T-helper 17 cell (primary cell): ENCODE measurements at regions not wholly inside any gene's neighbourhood (a gene's known extent, or its start where the extent isn't known, plus 50 kb on each side); places are given as distances from the start of the nearest gene placed in this dataset.

Source experiments
- ATAC-seq: fragments of 150-1000 bp; cut with Tn5 transposase; 2 replicates; pipeline ENCODE4 v1.10.0; 2021; ENCODE audit warnings: mild to moderate bottlenecking, moderate library complexity
- DNase-seq, 3 donors: peaks; one replicate each; pipeline versions ENCODE4 v3.0.0 to v3.0.0-alpha.2; 2020 to 2021
- H3K9me3 ChIP-seq: one replicate; pipeline ENCODE4 v1.7.0; 2013; ENCODE audit warnings: low read length, mild to moderate bottlenecking; ENCODE audit not compliant: control insufficient read depth, poor library complexity, severe bottlenecking
- H3K27ac Mint-ChIP-seq: one replicate; pipeline ENCODE4 v1.8.0; 2022; ENCODE audit warnings: mild to moderate bottlenecking, moderate library complexity, mixed read lengths
- H3K27me3 Mint-ChIP-seq: one replicate; pipeline ENCODE4 v1.8.0; 2022; ENCODE audit warnings: mixed read lengths
- H3K36me3 Mint-ChIP-seq: one replicate; pipeline ENCODE4 v1.8.0; 2022; ENCODE audit warnings: low read depth, mixed read lengths
- H3K4me1 Mint-ChIP-seq: one replicate; pipeline ENCODE4 v1.8.0; 2022; ENCODE audit warnings: mild to moderate bottlenecking, mixed read lengths
- H3K4me3 Mint-ChIP-seq: one replicate; pipeline ENCODE4 v1.8.0; 2022; ENCODE audit warnings: mild to moderate bottlenecking, moderate library complexity, mixed read lengths

DNA sequence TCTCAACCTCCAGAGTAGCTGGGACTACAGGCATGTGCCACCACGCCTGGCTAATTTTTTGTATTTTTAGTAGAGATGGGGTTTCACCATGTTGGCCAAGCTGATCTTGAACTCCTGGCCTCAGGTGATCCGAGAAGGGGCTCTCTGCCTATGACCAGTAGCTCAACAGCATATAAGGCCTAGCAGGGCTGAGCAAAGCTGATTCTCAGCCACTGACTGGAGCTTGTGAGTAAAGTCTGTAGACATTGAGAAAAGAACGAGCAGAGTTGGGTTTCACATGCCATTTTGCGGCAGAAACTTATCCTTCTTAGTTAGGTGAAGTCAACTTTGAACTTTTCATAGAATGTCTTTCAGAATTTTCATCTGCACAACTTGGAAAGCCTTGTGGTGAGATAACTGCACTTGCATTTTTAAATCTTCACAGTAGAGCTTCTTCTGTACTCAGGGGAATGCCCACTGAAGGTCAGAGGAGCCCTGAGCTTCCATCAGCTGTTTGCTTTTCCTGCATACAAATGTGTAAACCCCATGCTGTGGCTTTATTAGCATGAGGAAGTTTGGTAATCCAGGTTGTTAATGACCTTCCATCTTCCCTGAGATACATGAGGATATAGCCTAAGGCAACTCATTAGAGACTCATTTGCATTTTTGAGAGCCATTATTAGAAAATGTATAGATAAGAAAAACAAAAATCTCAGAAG lies 602.4 kb downstream of the METTL4 start:
- Mint-ChIP-seq H3K27ac (no peak overlapping the region), H3K27me3 (no peaks in the 10 kb centered on the region), H3K36me3 (no peaks in the 10 kb centered on the region), H3K4me3 (no peak overlapping the region), H3K4me1 (no peaks in the 10 kb centered on the region)
- DNase-seq = no peak
- H3K9me3 ChIP-seq = no peaks in the 10 kb centered on the region
- no peak for ATAC-seq

DNA sequence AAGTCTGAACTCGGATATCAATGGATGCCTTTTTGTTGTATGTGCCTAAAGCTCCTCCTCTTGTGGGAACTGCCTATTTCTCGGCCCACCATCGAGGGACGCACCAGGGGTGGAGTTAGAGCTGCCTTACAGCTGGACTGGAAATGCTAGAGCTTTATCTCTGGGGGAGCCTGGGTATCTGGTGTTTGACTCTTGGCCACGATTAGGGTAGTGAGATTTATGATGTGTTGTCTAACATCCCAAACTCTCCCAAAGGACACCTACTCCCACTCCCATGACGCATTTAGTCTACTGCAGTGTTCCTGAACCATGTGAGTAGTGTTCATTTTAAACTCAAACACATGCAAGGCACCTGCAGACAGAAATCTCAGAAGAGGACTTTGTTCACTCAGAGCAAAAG lies 594.8 kb downstream of the METTL4 start:
- no peaks in the 10 kb centered on the region for H3K36me3 Mint-ChIP-seq
- no peak for ATAC-seq
- H3K4me3 Mint-ChIP-seq = no peak overlapping the region
- H3K9me3 ChIP-seq = no peaks in the 10 kb centered on the region
- no peak for DNase-seq
- H3K27me3 Mint-ChIP-seq = no peaks in the 10 kb centered on the region
- no peaks in the 10 kb centered on the region for H3K4me1 Mint-ChIP-seq
- H3K27ac Mint-ChIP-seq = no peak overlapping the region

DNA sequence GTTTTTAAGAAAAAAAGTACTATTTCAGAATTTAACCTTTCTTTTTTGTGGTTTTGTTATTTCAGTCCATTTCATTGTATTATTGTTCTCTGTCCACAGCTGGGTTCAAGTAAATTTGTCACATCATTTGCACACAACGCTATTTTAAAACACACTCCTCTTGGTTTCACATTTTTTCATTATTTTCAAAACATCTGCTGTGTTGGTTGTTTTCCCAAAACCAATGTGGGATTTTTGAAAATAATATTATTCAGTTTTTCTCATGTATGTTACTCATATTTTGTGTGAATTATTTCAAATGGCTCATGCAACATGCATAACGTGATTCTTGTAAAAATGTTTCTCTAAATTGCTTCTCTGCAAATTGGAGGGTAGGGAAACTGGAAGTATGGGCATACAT lies 589.2 kb downstream of the METTL4 start:
- Mint-ChIP-seq H3K27ac (no peak overlapping the region), H3K36me3 (no peaks in the 10 kb centered on the region)

DNA sequence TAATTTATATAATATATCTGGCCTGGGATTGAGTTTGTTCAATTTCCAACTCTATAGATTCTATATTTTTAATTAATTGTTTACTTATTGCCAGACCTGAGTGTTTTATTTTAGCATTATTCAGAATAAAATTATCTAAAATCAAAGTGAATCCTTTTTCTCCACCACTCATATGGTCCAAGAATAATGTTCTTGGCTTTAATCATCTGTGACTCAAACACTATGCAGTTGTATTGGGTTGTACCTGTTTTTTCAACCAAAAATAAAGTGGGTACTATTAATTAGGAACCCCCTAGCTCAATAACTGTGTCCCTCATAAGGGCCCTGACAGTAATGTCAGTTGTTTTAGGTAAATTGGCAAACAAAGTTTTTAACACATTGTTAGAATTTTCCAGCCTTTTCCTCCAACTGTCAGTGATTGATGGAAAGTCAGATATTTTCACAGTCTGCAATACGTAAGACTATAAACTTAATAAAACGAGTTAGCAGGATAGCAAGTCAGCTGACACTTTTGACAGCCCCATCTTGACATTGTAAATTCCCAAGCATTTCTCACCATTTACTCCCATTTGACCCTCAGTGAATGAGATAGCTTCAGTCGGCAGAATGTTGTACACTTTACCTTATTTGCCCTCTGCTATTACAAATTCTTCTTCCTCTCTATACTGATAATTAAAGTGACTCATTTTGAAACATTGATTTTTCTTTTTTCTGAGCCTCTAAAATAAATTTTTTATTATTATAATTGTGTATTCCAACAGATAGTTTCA lies 587.4 kb downstream of the METTL4 start:
- H3K9me3 ChIP-seq = no peaks in the 10 kb centered on the region
- Mint-ChIP-seq H3K4me3 (no peak overlapping the region), H3K27me3 (no peaks in the 10 kb centered on the region), H3K36me3 (no peaks in the 10 kb centered on the region), H3K27ac (no peak overlapping the region), H3K4me1 (no peaks in the 10 kb centered on the region)
- ATAC-seq = no peak
- no peak for DNase-seq

More for the DNA sequence above, 589.2 kb downstream of the METTL4 start:
- Mint-ChIP-seq H3K4me3 (no peak overlapping the region), H3K27me3 (no peaks in the 10 kb centered on the region), H3K4me1 (no peaks in the 10 kb centered on the region)
- ATAC-seq (no peak), DNase-seq (no peak)
- H3K9me3 ChIP-seq = no peaks in the 10 kb centered on the region

DNA sequence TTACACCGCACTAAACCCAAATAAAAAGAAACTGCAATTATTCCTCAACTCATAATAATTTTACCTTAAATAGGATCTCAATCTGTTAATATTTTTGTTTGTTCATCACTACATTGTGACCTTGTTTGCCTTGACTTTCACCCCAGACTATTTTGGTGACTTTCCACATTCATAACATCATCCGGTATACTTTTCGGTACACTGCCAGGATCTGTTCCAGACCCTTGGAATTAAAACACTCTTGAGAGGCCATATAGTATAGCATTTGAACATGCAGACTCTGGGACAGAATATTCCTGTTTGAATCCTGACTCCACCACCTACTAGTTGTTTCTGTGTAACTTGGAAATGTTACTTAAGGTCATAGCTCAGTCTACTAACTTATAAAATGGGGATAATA lies 577.4 kb downstream of the METTL4 start:
- ATAC-seq = no peak
- Mint-ChIP-seq H3K27me3 (no peaks in the 10 kb centered on the region), H3K27ac (no peak overlapping the region), H3K4me3 (no peak overlapping the region), H3K4me1 (no peaks in the 10 kb centered on the region), H3K36me3 (no peaks in the 10 kb centered on the region)
- no peak for DNase-seq
- no peaks in the 10 kb centered on the region for H3K9me3 ChIP-seq

DNA sequence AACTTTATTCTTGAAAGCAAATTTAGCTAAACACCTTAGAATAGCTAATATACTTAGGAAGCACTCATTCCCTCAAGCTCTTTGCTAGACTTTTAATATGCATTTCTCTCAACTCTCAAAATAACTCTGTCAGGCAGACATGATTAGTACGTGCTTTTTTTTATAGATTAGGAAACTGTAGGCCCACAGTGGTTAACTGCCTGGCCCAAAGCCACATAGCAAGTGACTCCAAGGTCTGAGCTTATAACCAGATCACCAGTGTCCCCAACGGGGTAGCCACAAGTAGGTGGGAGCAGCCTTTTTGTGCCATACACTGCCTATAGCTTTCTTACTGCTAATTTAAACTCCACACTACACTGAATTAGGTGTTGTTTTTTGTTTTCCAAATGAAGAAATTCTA lies 576.8 kb downstream of the METTL4 start:
- H3K9me3 ChIP-seq = no peaks in the 10 kb centered on the region
- no peaks in the 10 kb centered on the region for H3K27me3 Mint-ChIP-seq
- ATAC-seq (no peak), DNase-seq (no peak)
- H3K4me1 Mint-ChIP-seq = no peaks in the 10 kb centered on the region
- H3K4me3 Mint-ChIP-seq = no peak overlapping the region
- no peaks in the 10 kb centered on the region for H3K36me3 Mint-ChIP-seq
- no peak overlapping the region for H3K27ac Mint-ChIP-seq

DNA sequence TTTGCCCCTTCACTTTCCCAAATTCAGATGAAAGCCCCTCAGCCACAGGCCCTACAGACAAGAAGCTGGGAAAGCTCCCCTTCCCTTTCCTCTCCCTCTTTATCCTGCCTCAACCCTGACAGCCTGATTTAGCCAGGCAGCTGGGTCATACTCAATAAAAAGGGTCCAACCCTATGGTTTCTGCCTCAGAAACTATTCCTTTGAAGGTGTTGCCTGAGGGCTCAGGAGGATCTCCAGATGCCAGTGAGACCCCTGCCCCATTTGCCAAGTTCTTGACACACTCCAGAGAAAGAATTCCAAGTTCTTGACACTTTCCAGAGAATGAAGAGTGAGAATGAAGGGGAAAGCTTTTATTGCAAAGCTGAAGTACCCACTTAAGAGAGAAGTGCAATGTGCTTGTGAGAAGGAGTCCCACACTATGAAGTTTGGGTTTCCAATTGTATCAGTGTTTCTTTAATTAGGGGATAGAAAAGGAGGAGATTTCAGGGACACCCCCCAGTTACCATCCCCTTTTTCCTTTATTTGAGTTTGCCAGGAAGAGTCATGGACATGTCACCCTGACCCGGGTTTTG lies 576.2 kb downstream of the METTL4 start:
- Mint-ChIP-seq H3K27me3 (no peaks in the 10 kb centered on the region), H3K36me3 (no peaks in the 10 kb centered on the region), H3K27ac (no peak overlapping the region), H3K4me1 (no peaks in the 10 kb centered on the region), H3K4me3 (no peak overlapping the region)
- ATAC-seq = no peak
- no peaks in the 10 kb centered on the region for H3K9me3 ChIP-seq
- no peak for DNase-seq

DNA sequence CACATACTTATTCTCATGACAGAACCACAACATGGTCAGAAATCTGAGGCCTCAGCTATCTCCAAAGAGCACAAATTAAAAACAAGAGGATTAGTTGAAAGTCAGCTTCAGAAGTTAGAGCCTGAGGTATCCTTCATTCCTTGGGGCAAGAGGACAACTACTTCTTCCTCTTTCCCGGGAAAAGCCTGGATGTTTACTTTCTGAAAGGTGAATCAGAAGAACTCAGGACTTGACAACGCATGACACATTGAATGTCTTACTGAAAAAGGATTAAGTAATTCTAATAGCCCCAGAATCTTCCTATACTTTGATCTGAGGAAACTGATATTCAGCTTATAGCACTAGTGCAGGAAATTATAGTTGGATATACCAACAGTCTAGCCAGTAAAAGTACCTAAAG lies 573.2 kb downstream of the METTL4 start:
- no peak for ATAC-seq
- no peak for DNase-seq
- H3K36me3 Mint-ChIP-seq = no peaks in the 10 kb centered on the region
- no peaks in the 10 kb centered on the region for H3K4me1 Mint-ChIP-seq
- no peaks in the 10 kb centered on the region for H3K27me3 Mint-ChIP-seq
- H3K4me3 Mint-ChIP-seq = no peak overlapping the region
- H3K27ac Mint-ChIP-seq = no peak overlapping the region
- no peaks in the 10 kb centered on the region for H3K9me3 ChIP-seq

DNA sequence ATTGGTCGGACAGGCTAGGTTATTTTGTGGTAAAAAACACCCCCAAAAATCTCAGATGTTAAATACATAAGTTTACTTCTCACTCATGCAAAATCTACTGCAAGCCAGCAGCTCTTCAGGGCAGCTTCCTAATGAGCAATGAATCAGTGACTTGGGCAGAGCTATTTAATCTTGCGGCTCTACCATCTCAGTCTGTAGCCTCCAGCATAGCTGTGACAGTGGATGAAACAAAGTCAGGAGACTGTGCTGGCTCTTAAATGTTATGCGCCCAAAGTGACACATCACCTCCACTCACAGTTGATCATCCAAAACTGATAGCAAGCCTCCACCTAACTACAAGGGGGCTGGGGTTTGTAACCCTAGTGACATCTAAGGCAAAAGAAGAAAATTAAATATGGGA lies 571.9 kb downstream of the METTL4 start:
- Mint-ChIP-seq H3K36me3 (no peaks in the 10 kb centered on the region), H3K27me3 (no peaks in the 10 kb centered on the region), H3K4me1 (no peaks in the 10 kb centered on the region), H3K27ac (no peak overlapping the region), H3K4me3 (no peak overlapping the region)
- DNase-seq (no peak), ATAC-seq (no peak)
- no peaks in the 10 kb centered on the region for H3K9me3 ChIP-seq

DNA sequence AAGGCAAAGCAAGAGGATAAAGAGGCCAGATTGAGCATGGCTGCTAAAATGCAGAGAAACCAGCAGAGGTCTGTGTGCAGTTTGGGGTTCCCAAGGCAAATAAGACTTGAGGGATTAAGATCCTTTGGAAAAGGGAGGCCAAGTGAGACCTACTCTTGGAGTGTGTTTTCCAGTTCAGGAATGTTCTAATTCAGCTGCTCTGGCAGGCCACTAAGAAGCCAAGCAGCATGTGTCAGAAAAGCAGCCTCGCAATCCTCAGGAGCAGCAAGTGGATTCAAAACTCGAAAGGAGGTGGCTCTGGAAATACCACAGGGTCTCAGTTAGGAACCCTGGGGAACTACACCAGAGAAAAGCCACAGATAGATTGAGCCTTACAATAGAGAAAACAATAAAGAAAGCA lies 569.2 kb downstream of the METTL4 start:
- no peak for DNase-seq
- no peaks in the 10 kb centered on the region for H3K4me1 Mint-ChIP-seq
- H3K9me3 ChIP-seq = no peaks in the 10 kb centered on the region
- no peaks in the 10 kb centered on the region for H3K27me3 Mint-ChIP-seq
- no peaks in the 10 kb centered on the region for H3K36me3 Mint-ChIP-seq
- no peak for ATAC-seq
- H3K4me3 Mint-ChIP-seq = no peak overlapping the region
- H3K27ac Mint-ChIP-seq = no peak overlapping the region

DNA sequence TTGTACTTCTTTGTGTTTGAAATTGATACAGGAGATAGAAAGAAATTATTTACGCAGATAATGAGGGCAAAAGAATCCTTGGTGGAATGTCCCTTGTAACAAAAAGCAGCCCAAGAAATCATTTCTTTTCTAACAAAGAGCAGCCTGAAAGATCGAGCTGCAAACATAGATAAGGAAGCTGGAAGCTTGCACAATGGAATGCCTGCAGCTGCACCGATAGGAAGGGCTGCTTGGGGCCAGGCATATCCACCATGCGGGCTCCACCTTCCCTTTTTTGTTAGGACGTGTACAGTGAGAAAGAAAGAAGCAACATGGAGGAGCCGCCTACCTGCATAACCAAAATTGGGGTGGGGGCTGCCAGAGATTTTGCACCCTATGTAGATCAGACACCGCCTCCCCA lies 568.7 kb downstream of the METTL4 start:
- no peaks in the 10 kb centered on the region for H3K36me3 Mint-ChIP-seq
- H3K4me3 Mint-ChIP-seq = no peak overlapping the region
- no peaks in the 10 kb centered on the region for H3K4me1 Mint-ChIP-seq
- H3K9me3 ChIP-seq = no peaks in the 10 kb centered on the region
- ATAC-seq (no peak), DNase-seq (no peak)
- no peaks in the 10 kb centered on the region for H3K27me3 Mint-ChIP-seq
- no peak overlapping the region for H3K27ac Mint-ChIP-seq

DNA sequence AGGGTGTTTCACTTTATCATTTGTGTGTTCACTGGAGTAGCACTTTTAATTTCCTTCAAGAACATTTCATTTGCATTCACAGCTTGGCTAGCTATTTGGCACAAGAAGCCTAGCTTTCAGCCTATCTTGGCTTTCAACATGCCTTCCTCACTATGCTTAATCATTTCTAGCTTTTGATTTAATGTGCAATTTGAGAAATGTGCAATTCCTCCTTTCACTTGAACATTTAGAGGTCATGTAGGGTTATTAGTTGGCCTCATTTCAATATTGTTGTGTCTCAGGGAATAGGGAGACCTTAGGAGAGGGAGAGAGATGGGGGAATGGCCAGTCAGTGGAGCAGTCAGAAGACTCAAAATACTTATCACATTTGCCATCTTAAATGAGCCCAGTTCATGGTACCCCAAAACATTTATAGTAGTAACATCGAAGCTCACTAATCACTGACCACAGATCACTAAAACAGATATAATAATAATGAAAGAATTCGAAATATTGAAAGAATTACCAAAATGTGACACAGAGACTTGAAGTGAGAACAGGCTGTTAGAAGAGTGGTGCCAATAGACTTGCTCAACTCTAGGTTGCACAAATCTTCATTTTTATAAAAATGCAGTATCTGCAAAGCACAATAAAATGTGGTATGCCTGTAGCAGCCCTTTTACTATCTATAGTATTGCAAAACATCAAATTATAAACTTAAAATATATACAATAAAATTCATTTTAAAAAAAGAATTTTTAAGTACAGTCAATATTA lies 561.2 kb downstream of the METTL4 start:
- Mint-ChIP-seq H3K4me1 (no peaks in the 10 kb centered on the region), H3K36me3 (no peaks in the 10 kb centered on the region), H3K27ac (no peak overlapping the region), H3K4me3 (no peak overlapping the region), H3K27me3 (no peaks in the 10 kb centered on the region)
- DNase-seq (no peak), ATAC-seq (no peak)
- H3K9me3 ChIP-seq = no peaks in the 10 kb centered on the region

DNA sequence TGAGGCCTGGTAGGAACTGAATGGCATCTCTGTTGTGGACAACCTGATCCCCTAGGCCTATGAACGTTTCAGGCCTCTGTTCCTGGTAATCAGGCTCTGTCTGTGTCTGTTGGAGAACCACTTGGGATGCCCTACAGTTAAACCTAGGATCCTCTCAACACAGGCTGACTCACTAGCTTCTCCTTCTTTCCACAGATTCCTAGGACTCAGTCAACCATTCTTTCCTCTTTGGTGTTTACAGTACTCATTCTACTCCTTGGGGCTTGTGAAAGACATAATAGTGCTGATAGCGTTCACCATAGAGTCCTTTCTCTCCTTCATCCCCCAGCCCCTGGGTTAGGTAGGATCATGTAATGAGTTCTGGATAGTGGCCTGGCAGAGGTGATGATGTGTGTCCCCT lies 544.3 kb downstream of the METTL4 start:
- no peak for ATAC-seq

More for the DNA sequence above, 544.3 kb downstream of the METTL4 start:
- no peak for DNase-seq
- no peaks in the 10 kb centered on the region for H3K27me3 Mint-ChIP-seq
- no peak overlapping the region for H3K4me3 Mint-ChIP-seq
- H3K36me3 Mint-ChIP-seq = no peaks in the 10 kb centered on the region
- no peak overlapping the region for H3K27ac Mint-ChIP-seq
- H3K4me1 Mint-ChIP-seq = no peaks in the 10 kb centered on the region
- no peaks in the 10 kb centered on the region for H3K9me3 ChIP-seq
